HG03103 (cell line): ENCODE measurements at regions not wholly inside any gene's neighbourhood (a gene's known extent, or its start where the extent isn't known, plus 50 kb on each side); places are given as distances from the start of the nearest gene placed in this dataset.
"Not testable (repeated sequence)": the region's sequence is repeated elsewhere in the genome, so short reads cannot be mapped to it uniquely, and the experiment has no call there.

Source experiments
- ATAC-seq: cut with Tn5 transposase; IDR thresholded peaks from one replicate; pipeline ENCODE4 v1.9.1; 2021; ENCODE audit warnings: low read depth; ENCODE audit not compliant: unreplicated experiment

DNA sequence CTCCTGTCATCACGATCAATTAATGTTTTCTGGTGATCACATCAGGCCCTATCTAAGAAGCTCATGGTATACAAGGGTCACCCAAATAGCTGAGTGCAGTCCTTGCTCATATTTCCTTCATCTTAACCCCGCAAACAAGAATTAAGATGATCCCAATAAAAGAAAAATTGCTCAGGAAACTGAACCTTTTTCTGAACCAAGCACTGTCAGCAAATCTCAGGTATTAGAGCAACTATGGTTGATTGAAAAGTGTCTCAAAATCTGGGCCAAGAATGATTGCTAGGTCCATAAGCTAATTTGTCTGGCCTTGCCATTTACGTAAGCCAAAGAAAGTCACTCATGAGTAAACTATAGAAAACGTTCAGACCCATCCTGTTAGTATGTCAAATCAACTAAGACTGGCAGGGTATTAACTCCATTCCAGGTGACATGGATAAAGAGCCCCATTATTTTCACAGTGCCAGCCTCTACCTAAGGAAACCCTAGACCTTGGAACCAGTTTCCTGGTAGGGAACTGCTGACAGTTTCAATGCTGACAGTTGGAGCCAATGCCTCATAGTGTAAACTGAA is 209.3 kb downstream of the DEPDC1B start:
- ATAC-seq = no peak

GRCh38 chr5:60489856-60490255 is 210.1 kb downstream of the DEPDC1B start:
- ATAC-seq = no peak

GRCh38 chr5:60489377-60489776 is 210.6 kb downstream of the DEPDC1B start:
- ATAC-seq = no peak

- ATAC-seq = no peak
Observed at GRCh38 chr5:60488466-60489130, 211.4 kb downstream of the DEPDC1B start.

DNA sequence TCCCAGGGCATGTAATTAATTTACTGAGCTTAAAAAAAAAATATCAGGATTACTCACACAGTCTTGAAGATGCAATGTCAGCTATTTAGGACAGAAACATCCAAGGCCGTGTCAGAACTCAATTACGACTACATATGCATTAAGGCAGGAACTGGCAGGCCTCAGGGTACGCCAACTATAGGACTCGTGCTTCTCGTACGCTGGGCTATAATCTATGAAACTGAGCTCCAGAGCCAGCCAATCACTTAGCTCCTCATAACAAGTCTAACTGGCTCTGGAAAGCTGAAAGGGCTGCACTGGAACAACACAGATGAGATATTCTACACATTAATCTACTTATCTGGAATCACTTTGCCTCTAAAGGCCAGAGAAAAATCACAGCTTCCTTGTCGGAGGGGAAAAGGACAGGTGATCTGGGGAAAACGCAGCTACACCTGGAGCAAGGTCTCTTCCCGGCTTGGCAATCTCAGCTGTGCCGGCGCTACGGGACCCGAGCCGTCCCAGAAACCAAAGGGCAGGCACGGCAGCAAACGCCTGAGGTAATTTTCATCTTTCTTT is 212.0 kb downstream of the DEPDC1B start:
- ATAC-seq = no peak

GRCh38 chr5:60487476-60487875 is 212.5 kb downstream of the DEPDC1B start:
- ATAC-seq = no peak

DNA sequence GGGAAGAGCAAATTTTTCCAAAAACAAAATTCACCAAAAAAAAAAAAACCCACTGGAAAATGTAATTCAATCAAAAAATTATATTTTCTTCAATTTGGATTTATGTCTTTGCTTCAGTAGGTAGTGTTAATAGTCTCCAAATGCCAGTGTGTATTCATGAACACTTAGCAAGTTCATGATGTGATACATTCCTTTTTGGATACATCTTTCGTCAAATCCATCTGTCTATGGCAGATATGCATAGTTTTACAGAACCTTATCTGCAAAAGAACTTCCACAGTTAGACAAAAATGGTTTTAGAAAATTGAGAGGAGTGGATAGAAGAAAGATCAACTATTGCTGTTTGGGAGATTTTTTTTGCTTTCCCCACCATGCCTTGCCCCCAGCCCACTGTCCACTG is 214.6 kb downstream of the DEPDC1B start:
- ATAC-seq = no peak

- no peak for ATAC-seq
Observed at GRCh38 chr5:60483050-60483449, 216.9 kb downstream of the DEPDC1B start.

DNA sequence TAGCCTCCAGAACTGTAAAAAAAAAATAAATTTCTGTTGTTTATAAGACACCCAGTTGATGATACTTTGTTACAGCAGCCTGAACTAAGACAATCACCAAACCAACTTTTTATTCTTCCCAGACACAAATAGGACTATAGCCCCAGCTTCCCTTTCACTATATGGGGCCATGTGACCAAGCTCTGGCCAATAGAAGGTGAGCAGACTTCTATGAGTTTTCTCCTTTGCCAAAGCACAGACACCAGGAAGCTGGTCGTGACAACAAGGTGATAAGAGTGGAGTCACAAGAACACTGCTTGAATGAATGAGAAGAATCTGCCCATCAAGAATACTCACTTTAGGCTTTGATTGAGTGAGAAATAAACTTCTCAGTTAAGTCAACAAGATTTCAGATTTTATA is 217.7 kb downstream of the DEPDC1B start:
- ATAC-seq = no peak

- ATAC-seq = no peak
Observed at GRCh38 chr5:60479542-60479941, 220.4 kb downstream of the DEPDC1B start.

DNA sequence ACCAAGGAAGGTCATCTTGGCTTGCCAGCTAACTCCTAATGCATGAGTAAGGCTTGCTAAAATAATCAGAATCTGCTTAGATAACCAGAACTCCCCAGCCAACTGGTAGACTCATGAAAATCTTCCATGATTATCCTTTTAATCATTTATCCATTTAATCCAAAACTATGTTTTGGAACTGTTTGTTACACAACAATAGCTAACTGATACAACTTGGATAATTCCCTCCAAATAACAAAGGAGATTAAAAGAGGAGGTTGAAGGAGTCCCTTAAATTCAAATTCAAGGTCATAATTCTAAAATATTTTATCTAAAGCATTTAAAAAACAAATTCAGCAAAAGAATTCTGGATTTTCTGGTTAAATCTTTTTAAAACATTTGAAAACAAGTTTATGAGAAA is 222.1 kb downstream of the DEPDC1B start:
- ATAC-seq = no peak

GRCh38 chr5:60473654-60474053 is 226.3 kb downstream of the DEPDC1B start:
- no peak for ATAC-seq

GRCh38 chr5:60473027-60473426 is 226.9 kb downstream of the DEPDC1B start:
- not testable (repeated sequence) for ATAC-seq

DNA sequence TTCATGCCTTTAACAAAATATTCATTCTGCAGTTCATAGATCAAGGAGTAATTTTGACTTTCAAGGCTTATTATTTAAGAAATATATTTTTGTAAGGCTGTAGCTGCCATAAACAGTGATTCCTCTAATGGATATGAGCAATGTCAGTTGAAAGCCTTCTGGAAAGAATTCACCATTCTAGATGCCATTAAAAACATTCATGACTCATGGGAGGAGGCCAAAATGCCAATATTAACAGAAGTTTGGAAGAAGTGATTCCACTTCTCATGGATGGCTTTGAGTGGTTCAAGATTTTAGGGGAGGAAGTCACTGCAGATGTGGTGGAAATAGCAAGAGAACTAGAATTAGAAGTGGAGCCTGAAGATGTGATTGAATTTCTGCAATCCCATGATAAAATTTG is 229.1 kb downstream of the DEPDC1B start:
- no peak for ATAC-seq

DNA sequence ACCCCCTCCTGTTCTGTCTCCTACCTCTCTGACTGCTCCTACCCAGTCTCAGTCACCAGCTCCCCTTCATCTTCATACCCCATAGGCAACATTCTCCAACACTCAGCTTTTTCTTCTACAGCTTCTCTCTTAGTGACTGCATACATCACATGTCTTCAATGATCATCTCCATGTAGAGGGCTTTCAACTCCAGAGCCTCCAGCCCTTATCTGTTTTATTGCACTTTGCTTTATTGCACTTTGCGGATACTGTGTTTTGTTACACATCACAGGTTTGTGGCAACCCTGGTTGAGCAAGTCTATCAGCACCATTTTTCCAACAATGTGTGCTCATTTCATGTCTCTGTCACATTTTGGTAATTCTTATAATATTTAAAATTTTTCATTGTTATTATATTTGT is 230.7 kb downstream of the DEPDC1B start:
- ATAC-seq = no peak

DNA sequence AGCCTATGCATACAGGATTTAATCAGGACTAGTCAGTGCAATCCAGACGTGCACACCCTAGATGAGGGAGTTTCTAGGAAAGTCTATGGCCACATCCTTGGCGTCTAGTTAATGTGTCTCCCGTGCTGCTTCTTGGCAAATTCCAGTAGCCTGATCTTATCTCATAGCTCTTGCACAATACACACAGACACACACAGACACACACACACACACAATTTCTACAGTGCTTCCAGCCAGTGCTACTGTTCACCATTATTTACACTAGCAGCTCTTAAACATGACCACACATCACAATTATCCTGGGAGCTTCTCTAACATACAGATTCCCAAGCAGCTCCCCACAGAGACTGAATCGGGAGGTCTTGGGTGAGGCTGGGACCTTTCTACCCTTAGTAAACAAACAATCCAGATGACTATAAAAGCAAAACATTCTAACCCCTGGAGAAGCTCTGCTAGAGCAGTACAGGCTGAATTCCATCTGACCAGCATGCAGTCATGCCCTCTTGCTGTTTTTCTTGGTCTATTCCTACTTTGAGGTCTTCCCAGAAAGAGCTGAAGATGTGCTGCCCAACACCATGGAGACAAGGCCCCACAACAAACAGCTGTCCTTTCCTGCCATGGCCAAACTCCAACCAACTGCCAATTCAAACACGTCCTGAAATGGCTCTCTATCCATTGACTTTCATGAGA is 236.6 kb downstream of the DEPDC1B start:
- ATAC-seq = no peak

GRCh38 chr5:60458666-60459065 is 241.3 kb downstream of the DEPDC1B start:
- ATAC-seq = no peak

DNA sequence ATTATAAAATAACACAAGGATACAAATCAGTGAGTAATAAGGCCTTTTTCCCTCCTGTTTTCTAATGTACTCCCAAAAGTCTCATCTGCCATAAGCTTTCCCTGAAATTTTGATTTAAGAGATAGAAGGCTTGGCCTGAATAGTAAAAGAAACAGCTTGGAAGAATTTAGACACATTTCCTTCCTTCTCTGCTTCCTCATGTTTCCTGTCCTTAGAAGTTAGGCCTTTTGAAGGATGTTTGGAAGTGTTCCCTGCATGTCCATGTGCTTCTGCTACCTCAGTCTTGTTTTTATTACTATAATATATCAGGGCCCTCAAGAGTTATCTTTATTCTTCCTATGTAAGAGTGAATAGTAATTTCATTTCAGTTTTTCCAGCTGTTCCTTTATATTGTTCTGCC is 242.7 kb downstream of the DEPDC1B start:
- ATAC-seq = no peak

GRCh38 chr5:60455589-60455988 is 244.4 kb downstream of the DEPDC1B start:
- no peak for ATAC-seq

GRCh38 chr5:60454277-60454676 is 245.7 kb downstream of the DEPDC1B start:
- not testable (repeated sequence) for ATAC-seq

DNA sequence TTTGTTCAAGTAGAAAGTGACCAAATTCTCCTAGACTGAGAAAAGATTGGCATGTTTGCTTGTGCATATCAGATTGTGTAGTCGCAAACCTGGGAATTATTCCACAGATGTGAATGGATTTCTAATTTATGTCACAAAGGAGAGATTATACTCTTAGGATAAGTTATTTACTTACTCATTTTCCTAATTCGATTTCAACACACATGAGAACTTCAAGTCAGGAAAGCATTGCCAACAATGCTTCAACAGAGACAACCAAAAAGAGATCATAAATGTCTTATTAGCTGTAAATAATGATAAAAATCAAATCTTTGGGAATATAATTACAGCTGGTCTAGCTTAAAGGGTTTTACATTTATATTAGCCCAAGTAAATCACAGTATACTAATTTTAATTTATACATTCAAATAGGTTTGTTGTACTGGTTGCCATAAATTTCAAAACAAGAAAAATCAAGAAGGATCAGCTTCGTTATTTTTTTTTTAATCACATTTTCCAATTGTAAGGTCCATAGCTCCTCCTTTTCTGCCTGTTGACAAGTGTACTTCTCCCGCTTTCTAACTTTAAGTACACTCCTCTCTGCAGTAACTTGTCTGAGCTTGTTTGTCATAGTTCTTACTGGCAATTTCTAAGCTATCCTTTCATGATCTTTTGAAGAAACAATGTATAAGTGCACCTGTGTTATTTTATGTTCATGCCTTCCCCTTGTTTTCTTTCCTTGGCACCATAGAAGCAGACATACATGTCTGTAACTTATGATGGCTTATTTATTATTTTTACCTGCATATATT is 246.6 kb downstream of the DEPDC1B start:
- no peak for ATAC-seq
